ENCODE measurements at regions not wholly inside any gene's neighbourhood (a gene's known extent, or its start where the extent isn't known, plus 50 kb on each side); places are given as distances from the start of the nearest gene placed in this dataset.

GRCh38 chr9:107723015-107723414 is 233.4 kb upstream of the KLF4 start:
- TF ChIP-seq EZH2phosphoT487 (IDR thresholded peaks at IDR 0.05; ENCODE audit: borderline replicate concordance), result no peak
- TF ChIP-seq POLR2AphosphoS5 (IDR thresholded peaks at IDR 0.05; ENCODE audit: low read depth, low read length), result no peak
- TF ChIP-seq, protein P1, sequence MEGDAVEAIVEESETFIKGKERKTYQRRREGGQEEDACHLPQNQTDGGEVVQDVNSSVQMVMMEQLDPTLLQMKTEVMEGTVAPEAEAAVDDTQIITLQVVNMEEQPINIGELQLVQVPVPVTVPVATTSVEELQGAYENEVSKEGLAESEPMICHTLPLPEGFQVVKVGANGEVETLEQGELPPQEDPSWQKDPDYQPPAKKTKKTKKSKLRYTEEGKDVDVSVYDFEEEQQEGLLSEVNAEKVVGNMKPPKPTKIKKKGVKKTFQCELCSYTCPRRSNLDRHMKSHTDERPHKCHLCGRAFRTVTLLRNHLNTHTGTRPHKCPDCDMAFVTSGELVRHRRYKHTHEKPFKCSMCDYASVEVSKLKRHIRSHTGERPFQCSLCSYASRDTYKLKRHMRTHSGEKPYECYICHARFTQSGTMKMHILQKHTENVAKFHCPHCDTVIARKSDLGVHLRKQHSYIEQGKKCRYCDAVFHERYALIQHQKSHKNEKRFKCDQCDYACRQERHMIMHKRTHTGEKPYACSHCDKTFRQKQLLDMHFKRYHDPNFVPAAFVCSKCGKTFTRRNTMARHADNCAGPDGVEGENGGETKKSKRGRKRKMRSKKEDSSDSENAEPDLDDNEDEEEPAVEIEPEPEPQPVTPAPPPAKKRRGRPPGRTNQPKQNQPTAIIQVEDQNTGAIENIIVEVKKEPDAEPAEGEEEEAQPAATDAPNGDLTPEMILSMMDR (IDR thresholded peaks at IDR 0.05 in 2 of 3, conservative IDR thresholded peaks at IDR 0.05 in 1 of 3; ENCODE audit: borderline replicate concordance in 1 of 3, insufficient read depth in 1 of 3, low read depth in 2 of 3, low read length in 2 of 3), result no peak
- TF ChIP-seq CEBPB (IDR thresholded peaks at IDR 0.05; ENCODE audit: low read depth), result no peak

All from HCT116 (cell line).